ENCODE measurements at regions not wholly inside any gene's neighbourhood (a gene's known extent, or its start where the extent isn't known, plus 50 kb on each side); places are given as distances from the start of the nearest gene placed in this dataset.

GRCh38 chr14:23694949-23695663 lies 58.9 kb downstream of the DHRS2 start:
- Mint-ChIP-seq H3K36me3 (ENCODE audit: low read depth) (no peaks in the 10 kb centered on the region), H3K9me3 (ENCODE audit: insufficient read depth) (peaks cover 5% of the 10 kb centered on the region), H3K27me3 (ENCODE audit: low read depth) (peaks cover 11% of the 10 kb centered on the region), H3K27ac (no peak overlapping the region), H3K4me3 (no peak overlapping the region), H3K4me1 (ENCODE audit: low read depth) (no peaks in the 10 kb centered on the region)
- ChIA-PET CTCF (interaction anchor here (0.8 to 1.7 kb wide), 4 partner anchors 29 to 106 kb away, joined by 3 to 7 read pairs (median 6); no protein-coding TSS in a partner anchor), POLR2A (no interaction called here)
- ATAC-seq (no peak), DNase-seq (no peak)

DNA sequence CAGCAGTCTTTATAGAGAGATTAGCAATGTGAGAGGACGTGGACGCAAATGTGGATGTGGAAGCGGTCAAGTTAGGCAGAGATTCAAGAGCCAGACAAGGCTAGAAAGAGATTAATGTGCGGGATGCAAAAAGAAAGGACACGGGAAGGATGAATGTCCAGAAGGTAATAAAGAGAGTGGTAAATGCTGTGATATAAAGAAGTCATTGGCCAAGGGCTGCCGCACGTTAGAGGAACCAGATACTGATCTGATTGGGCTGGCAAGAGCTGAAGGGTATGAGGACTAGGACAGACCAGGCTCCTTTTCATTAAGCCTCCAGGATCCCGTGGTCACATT lies 59.5 kb downstream of the DHRS2 start:
- H3K27ac Mint-ChIP-seq = no peak overlapping the region
- ATAC-seq (no peak), DNase-seq (no peak)
- peaks cover 5% of the 10 kb centered on the region for H3K9me3 Mint-ChIP-seq (ENCODE audit: insufficient read depth)
- ChIA-PET CTCF (interaction anchor here (0.8 to 1.4 kb wide), 2 partner anchors 32 to 64 kb away, joined by 3 to 4 read pairs; no protein-coding TSS in a partner anchor), POLR2A (no interaction called here)
- no peaks in the 10 kb centered on the region for H3K4me1 Mint-ChIP-seq (ENCODE audit: low read depth)
- no peaks in the 10 kb centered on the region for H3K36me3 Mint-ChIP-seq (ENCODE audit: low read depth)
- H3K27me3 Mint-ChIP-seq (ENCODE audit: low read depth) = peaks cover 11% of the 10 kb centered on the region
- no peak overlapping the region for H3K4me3 Mint-ChIP-seq

DNA sequence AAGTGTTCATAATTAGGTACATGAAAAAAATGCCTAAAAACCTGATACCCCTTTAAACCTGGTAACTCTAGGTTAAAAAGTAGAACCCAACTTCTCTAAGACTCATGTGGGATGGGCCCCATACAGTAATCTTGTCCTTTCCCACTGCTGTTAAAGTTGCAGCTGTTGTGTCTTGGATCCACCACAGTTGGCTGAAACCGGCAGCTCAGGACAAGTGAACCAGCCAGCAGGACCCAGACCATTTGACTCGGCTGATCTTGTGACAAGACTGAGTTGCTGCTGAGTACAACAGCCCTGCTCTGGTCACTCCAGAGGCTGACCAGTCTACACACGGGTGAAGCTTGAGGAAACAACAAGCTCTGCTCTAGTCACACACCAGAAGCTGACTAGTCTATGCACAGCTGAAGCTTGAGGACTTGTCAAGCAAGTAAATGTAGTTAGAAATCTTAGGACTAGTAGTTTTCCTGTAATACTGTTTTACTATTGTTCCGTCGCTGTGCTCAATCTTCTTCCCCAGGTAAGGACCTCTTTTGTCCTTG lies 60.6 kb downstream of the DHRS2 start:
- no peak for DNase-seq
- Mint-ChIP-seq H3K36me3 (ENCODE audit: low read depth) (no peaks in the 10 kb centered on the region), H3K27me3 (ENCODE audit: low read depth) (peaks cover 16% of the 10 kb centered on the region), H3K4me3 (no peak overlapping the region), H3K9me3 (ENCODE audit: insufficient read depth) (no peaks in the 10 kb centered on the region), H3K4me1 (ENCODE audit: low read depth) (no peaks in the 10 kb centered on the region), H3K27ac (no peak overlapping the region)
- CTCF ChIA-PET = interaction anchor here (1.4 kb wide), 1 partner anchor 65 kb away, joined by 4 read pairs; no protein-coding TSS in a partner anchor
- POLR2A ChIA-PET = no interaction called here
- ATAC-seq = no peak

DNA sequence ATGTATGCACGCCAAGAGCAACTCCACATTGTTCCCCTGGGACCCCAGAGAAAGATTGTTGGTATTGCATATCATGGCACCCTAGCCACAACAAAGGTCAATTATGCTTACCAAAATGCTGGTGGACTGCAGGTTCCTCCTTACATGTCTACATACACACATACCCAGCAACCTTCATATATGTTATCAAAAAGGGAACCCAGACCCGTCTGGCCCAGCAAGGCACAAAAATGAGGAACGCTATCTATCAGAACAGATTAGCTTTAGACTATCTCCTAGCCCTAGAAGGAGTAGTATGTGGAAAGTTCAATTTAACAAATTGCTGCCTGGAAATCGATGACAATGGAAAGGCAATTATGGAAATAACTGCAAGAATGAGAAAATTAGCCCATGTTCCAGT lies 61.5 kb downstream of the DHRS2 start:
- H3K36me3 Mint-ChIP-seq (ENCODE audit: low read depth) = no peaks in the 10 kb centered on the region
- no peaks in the 10 kb centered on the region for H3K9me3 Mint-ChIP-seq (ENCODE audit: insufficient read depth)
- CTCF ChIA-PET = no interaction called here
- H3K4me1 Mint-ChIP-seq (ENCODE audit: low read depth) = no peaks in the 10 kb centered on the region
- POLR2A ChIA-PET = no interaction called here
- no peak overlapping the region for H3K4me3 Mint-ChIP-seq
- no peak for DNase-seq
- ATAC-seq = no peak
- no peak overlapping the region for H3K27ac Mint-ChIP-seq
- peaks cover 17% of the 10 kb centered on the region for H3K27me3 Mint-ChIP-seq (ENCODE audit: low read depth)

- CTCF ChIA-PET = no interaction called here
- Mint-ChIP-seq H3K36me3 (ENCODE audit: low read depth) (no peaks in the 10 kb centered on the region), H3K9me3 (ENCODE audit: insufficient read depth) (peaks cover 11% of the 10 kb centered on the region), H3K27ac (no peak overlapping the region), H3K4me3 (no peak overlapping the region), H3K4me1 (ENCODE audit: low read depth) (no peaks in the 10 kb centered on the region), H3K27me3 (ENCODE audit: low read depth) (peaks cover 16% of the 10 kb centered on the region)
- ATAC-seq = no peak
- no peak for DNase-seq
- POLR2A ChIA-PET = no interaction called here
Observed at GRCh38 chr14:23702656-23703426, 66.7 kb downstream of the DHRS2 start.

GRCh38 chr14:23704890-23705289 lies 68.7 kb downstream of the DHRS2 start:
- Mint-ChIP-seq H3K27me3 (ENCODE audit: low read depth) (peaks cover 9% of the 10 kb centered on the region), H3K36me3 (ENCODE audit: low read depth) (no peaks in the 10 kb centered on the region), H3K9me3 (ENCODE audit: insufficient read depth) (peaks cover 11% of the 10 kb centered on the region), H3K4me1 (ENCODE audit: low read depth) (no peaks in the 10 kb centered on the region), H3K27ac (no peak overlapping the region), H3K4me3 (no peak overlapping the region)
- DNase-seq = no peak
- POLR2A ChIA-PET = no interaction called here
- ATAC-seq = no peak
- CTCF ChIA-PET = no interaction called here

GRCh38 chr14:23707415-23707814 lies 71.3 kb downstream of the DHRS2 start:
- Mint-ChIP-seq H3K9me3 (ENCODE audit: insufficient read depth) (peaks cover 11% of the 10 kb centered on the region), H3K4me3 (no peak overlapping the region), H3K36me3 (ENCODE audit: low read depth) (no peaks in the 10 kb centered on the region), H3K27me3 (ENCODE audit: low read depth) (peaks cover 11% of the 10 kb centered on the region), H3K27ac (no peak overlapping the region), H3K4me1 (ENCODE audit: low read depth) (no peaks in the 10 kb centered on the region)
- ATAC-seq (no peak), DNase-seq (no peak)
- POLR2A ChIA-PET = no interaction called here
- CTCF ChIA-PET = interaction anchor here (2.1 kb wide), 1 partner anchor 203 kb away, joined by 5 read pairs; no protein-coding TSS in a partner anchor

- Mint-ChIP-seq H3K4me3 (no peak overlapping the region), H3K9me3 (ENCODE audit: insufficient read depth) (peaks cover 11% of the 10 kb centered on the region), H3K27ac (no peak overlapping the region), H3K4me1 (ENCODE audit: low read depth) (no peaks in the 10 kb centered on the region), H3K27me3 (ENCODE audit: low read depth) (peaks cover 11% of the 10 kb centered on the region), H3K36me3 (ENCODE audit: low read depth) (no peaks in the 10 kb centered on the region)
- POLR2A ChIA-PET = no interaction called here
- CTCF ChIA-PET = interaction anchor here (2.1 kb wide), 1 partner anchor 202 kb away, joined by 5 read pairs; no protein-coding TSS in a partner anchor
- ATAC-seq (no peak), DNase-seq (no peak)
Observed at GRCh38 chr14:23708343-23708742, 72.2 kb downstream of the DHRS2 start.

DNA sequence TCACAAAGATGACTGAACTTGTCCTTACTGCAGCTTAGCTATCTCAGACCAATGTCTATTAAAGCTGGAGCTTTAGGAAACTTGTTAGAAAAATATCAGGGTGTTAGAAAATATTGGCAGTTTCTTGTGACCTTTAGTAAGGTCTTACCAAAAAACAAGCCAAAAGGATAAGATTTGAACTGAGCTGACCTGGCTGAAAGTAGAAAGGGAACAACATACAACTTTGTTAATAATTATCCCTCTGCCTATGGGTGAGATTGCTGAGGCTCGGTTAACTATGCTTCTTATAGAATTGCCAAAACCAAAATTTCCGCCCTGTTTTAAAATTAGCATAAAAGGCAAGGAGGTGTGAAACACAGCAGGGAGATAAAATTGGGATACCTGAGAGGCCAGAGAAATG lies 73.8 kb downstream of the DHRS2 start:
- POLR2A ChIA-PET = no interaction called here
- DNase-seq (no peak), ATAC-seq (no peak)
- H3K9me3 Mint-ChIP-seq (ENCODE audit: insufficient read depth) = peaks cover 11% of the 10 kb centered on the region
- CTCF ChIA-PET = interaction anchor here (1.4 kb wide), 1 partner anchor 44 kb away, joined by 3 read pairs; no protein-coding TSS in a partner anchor
- H3K4me1 Mint-ChIP-seq (ENCODE audit: low read depth) = no peaks in the 10 kb centered on the region
- H3K27ac Mint-ChIP-seq = no peak overlapping the region
- peaks cover 11% of the 10 kb centered on the region for H3K27me3 Mint-ChIP-seq (ENCODE audit: low read depth)
- no peaks in the 10 kb centered on the region for H3K36me3 Mint-ChIP-seq (ENCODE audit: low read depth)
- no peak overlapping the region for H3K4me3 Mint-ChIP-seq

GRCh38 chr14:23712287-23712686 lies 76.1 kb downstream of the DHRS2 start:
- Mint-ChIP-seq H3K27ac (no peak overlapping the region), H3K4me3 (no peak overlapping the region), H3K4me1 (ENCODE audit: low read depth) (no peaks in the 10 kb centered on the region), H3K9me3 (ENCODE audit: insufficient read depth) (no peaks in the 10 kb centered on the region), H3K36me3 (ENCODE audit: low read depth) (no peaks in the 10 kb centered on the region), H3K27me3 (ENCODE audit: low read depth) (peaks cover 11% of the 10 kb centered on the region)
- ChIA-PET POLR2A (no interaction called here), CTCF (interaction anchor here (1.6 kb wide), 1 partner anchor 15 kb away, joined by 4 read pairs; no protein-coding TSS in a partner anchor)
- ATAC-seq (no peak), DNase-seq (no peak)

DNA sequence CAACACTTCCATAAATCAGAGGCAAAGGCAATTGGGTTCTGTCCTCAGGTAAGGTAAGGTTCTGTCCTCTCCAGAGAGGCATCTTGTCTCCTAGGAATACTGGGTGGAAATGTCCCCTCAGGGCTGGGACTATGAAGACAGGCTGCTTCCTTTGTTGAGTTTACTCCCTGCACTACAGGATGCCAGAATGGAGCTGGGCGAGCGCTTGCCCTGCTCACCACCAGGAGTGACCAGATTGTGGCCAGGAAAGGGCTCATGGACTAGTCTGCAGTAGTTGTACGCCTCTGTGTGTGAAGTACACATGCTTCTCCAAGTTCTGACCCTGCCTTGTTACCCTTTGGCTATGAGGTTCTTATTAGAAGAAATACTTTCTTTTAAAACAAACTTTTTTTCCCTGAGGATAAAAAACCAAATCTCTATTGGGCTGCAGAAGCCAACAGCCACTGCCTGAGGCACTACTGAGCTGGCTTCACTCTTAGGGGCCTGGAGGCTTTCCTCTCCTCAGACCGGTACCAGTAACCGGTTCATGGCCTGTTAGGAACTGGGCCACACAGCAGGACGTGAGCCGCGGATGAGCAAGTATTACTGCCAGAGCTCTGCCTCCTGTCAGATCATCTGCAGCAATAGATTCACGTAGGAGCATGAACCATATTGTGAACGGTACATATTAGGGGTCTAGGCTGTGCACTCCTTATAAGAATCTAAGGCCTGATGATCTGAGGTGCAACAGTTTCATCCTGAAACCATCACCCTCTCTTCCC lies 83.2 kb downstream of the DHRS2 start:
- no peak for DNase-seq
- no peaks in the 10 kb centered on the region for H3K36me3 Mint-ChIP-seq (ENCODE audit: low read depth)
- peaks cover 3% of the 10 kb centered on the region for H3K27me3 Mint-ChIP-seq (ENCODE audit: low read depth)
- H3K4me3 Mint-ChIP-seq = no peak overlapping the region
- ATAC-seq = no peak
- no peak overlapping the region for H3K27ac Mint-ChIP-seq
- H3K9me3 Mint-ChIP-seq (ENCODE audit: insufficient read depth) = no peaks in the 10 kb centered on the region
- ChIA-PET POLR2A (no interaction called here), CTCF (no interaction called here)
- no peaks in the 10 kb centered on the region for H3K4me1 Mint-ChIP-seq (ENCODE audit: low read depth)

GRCh38 chr14:23722675-23723074 lies 86.5 kb downstream of the DHRS2 start:
- no peaks in the 10 kb centered on the region for H3K4me1 Mint-ChIP-seq (ENCODE audit: low read depth)
- ATAC-seq = no peak
- H3K4me3 Mint-ChIP-seq = no peak overlapping the region
- CTCF ChIA-PET = no interaction called here
- peaks cover 3% of the 10 kb centered on the region for H3K27me3 Mint-ChIP-seq (ENCODE audit: low read depth)
- POLR2A ChIA-PET = no interaction called here
- no peak overlapping the region for H3K27ac Mint-ChIP-seq
- no peaks in the 10 kb centered on the region for H3K9me3 Mint-ChIP-seq (ENCODE audit: insufficient read depth)
- H3K36me3 Mint-ChIP-seq (ENCODE audit: low read depth) = no peaks in the 10 kb centered on the region
- no peak for DNase-seq

All from activated CD8-positive, alpha-beta T cell treated with anti-CD3 and anti-CD28 coated beads, Interleukin-2, amount 10 ng/mL, durations not matched to agents 7 days and 5 days (primary cell).